T-helper 1 cell (primary cell): ENCODE measurements at regions not wholly inside any gene's neighbourhood (a gene's known extent, or its start where the extent isn't known, plus 50 kb on each side); places are given as distances from the start of the nearest gene placed in this dataset.
"Not testable (repeated sequence)": the region's sequence is repeated elsewhere in the genome, so short reads cannot be mapped to it uniquely, and the experiment has no call there.

Experiments
- DNase-seq, 5 donors: peaks; one replicate each; pipeline ENCODE4 v3.0.0-alpha.2; 2012 to 2020

DNA sequence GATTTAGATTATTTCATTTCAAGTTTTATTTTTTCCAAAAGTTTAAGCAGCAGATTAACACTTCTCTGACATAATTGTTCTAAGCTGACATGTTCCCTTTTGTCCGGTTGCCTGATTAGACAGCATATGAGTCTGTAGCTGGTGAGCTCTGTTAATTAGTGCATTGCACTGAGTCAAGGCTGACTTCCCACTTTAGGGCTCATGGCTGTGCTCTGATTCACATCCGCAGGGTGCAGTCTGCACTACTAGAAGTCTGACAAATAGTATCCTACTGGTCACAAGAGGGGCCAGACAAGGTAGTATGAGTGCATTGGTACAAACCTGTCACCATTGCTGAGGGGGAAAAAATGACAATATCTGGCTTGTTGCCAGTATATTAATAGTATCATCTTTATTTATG is 443.9 kb upstream of the ZNF804A start:
- DNase-seq, result no peak

GRCh38 chr2:184155791-184156190 is 442.5 kb upstream of the ZNF804A start:
- DNase-seq, result no peak

GRCh38 chr2:184157141-184157540 is 441.2 kb upstream of the ZNF804A start:
- no peak for DNase-seq

- no peak for DNase-seq
These were observed 435.9 kb upstream of the ZNF804A start for GRCh38 chr2:184162426-184162825.

GRCh38 chr2:184168823-184169222 is 429.5 kb upstream of the ZNF804A start:
- DNase-seq, result not testable (repeated sequence)

GRCh38 chr2:184169366-184169765 is 429.0 kb upstream of the ZNF804A start:
- DNase-seq, result no peak

GRCh38 chr2:184174493-184175104 is 423.7 kb upstream of the ZNF804A start:
- DNase-seq, result no peak

- DNase-seq, result no peak
These were observed 420.1 kb upstream of the ZNF804A start for GRCh38 chr2:184178229-184178628.

- DNase-seq, result no peak
These were observed 411.9 kb upstream of the ZNF804A start for GRCh38 chr2:184186436-184186835.

DNA sequence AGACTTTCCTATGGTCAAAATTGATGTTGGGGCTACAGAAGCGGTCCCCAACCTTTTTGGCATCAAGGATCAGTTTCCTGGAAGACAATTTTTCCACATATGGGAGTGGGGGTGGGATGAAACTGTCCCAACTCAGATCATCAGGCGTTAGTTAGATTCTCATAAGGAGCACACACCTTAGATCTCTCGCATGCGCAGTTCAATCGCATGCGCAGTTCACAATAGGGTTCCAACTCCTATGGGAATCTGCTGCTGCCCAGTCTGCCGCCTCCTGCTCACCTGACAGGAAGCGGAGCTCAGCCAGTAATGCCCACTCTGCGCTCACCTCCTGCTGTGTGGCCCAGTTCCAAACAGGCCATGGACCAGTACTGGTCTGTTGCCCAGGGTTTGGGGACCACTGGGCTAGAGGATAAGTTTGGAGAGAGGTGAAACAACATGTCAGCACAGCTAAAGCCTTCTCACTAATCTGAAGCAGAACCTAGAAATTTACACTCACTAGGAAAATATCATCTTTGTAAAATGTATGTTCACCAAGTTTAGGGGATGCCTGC is 410.8 kb upstream of the ZNF804A start:
- DNase-seq, result no peak

- no peak for DNase-seq
These were observed 407.6 kb upstream of the ZNF804A start for GRCh38 chr2:184190725-184191124.

DNA sequence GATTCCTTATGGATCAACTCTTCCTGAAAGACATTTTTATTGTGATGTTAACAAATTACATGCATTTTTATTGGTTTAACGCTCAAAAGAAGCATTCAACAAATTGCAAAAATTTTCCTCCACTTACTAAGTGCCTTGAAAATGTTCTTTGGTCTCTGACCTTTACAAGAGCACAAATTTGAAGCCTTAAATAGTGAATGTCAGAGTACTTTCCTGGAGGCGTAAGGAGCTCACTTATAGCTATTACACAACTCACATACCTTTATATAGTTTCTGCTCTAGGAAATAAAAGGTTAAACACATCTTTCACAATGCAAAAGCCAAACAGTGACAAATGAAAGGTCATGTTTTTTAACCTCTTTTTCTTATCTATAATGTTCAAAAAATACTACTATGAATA is 405.7 kb upstream of the ZNF804A start:
- no peak for DNase-seq

GRCh38 chr2:184197413-184197812 is 400.9 kb upstream of the ZNF804A start:
- no peak for DNase-seq

GRCh38 chr2:184198791-184199190 is 399.5 kb upstream of the ZNF804A start:
- not testable (repeated sequence) for DNase-seq

DNA sequence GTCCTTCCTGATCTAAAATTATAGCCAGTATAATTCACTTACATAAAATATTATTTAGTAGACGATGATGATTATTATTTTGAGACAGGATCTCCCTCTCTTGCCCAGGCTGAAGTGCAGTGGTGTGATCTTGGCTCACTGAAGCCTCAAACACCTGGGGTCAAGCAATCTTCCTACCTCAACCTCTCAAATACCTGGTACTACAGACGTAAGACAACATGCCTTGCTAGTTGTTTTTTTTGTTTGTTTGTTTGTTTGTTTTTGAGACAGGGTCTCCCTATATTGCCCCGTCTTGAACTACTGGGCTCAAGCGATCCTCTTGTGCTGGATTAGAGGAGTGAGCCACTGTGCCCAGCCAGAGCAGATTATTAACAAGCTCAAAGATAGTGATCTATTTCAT is 399.1 kb upstream of the ZNF804A start:
- DNase-seq, result no peak

GRCh38 chr2:184201246-184201645 is 397.1 kb upstream of the ZNF804A start:
- DNase-seq, result no peak

GRCh38 chr2:184203661-184204060 is 394.7 kb upstream of the ZNF804A start:
- no peak for DNase-seq

GRCh38 chr2:184205048-184205596 is 393.2 kb upstream of the ZNF804A start:
- DNase-seq, result no peak

DNA sequence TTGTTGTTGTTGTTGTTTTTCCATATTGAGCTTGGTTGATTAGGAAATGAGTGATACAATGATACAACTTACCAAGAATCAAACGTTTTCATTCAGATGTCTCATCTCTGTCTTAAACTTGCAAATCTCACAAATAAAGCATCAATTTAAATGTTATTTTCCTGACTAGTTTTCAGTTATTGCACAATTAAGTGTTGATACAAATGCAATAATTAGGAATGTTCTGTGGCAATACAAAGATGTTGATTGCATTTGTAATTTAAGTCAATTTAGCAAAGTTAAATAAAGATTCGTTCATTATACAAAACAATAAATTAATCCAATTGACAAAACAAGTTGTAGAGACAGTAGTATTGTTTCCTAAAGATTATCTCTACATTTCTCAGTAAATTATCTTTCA is 392.3 kb upstream of the ZNF804A start:
- DNase-seq, result no peak

DNA sequence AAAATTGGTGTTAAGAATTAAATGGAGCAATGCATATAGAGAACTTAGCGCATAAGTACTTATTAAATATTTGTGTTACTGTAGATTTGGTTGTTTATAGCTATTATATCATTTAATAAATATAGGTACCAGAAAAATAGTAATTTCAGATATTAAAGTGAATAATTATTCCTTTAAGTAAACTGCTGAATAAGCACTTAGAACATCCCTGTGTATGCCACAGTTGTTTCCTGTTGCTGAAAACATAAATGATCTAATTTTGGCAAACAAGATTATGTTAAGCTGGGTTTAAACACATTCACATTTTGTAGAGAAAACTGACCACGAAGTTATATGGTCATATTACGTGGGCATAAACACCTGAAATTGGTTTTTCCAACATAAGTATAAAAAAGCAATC is 388.0 kb upstream of the ZNF804A start:
- DNase-seq, result no peak

DNA sequence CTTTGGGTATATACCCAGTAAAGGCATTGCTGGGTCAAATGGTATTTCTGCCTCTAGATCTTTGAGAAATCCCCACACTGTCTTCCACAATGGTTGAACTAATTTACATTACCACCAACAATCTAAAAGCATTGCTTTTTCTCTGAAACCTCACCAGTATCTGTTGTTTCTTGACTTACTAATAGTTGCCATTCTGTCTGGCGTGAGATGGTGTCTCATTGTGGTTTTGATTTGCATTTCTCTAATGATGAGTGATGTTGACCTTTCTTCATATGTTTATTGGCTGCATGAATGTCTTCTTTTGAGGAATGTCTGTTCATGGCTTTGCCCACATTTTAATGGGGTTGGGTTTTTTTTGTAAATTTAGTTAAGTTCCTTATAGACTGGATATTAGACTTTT is 382.6 kb upstream of the ZNF804A start:
- DNase-seq, result no peak

DNA sequence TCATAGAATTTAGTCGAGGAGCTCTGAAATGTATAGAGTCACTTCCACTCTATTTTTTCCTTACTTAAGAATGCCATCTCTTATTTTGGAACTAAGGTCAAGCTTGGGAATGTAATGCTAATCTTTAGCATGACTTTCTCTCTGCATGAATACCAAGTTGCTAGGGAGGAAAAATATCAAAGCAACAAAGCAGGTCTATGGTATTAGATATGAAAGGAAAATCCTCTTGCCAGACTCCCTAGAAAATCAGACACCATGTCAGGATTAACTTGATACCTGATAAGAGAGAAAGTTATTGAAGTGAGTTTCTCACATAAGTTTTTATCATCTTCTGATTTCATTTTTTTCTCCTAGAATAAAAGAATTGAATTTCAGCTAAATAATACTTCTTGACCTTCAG is 341.7 kb upstream of the ZNF804A start:
- DNase-seq, result no peak

DNA sequence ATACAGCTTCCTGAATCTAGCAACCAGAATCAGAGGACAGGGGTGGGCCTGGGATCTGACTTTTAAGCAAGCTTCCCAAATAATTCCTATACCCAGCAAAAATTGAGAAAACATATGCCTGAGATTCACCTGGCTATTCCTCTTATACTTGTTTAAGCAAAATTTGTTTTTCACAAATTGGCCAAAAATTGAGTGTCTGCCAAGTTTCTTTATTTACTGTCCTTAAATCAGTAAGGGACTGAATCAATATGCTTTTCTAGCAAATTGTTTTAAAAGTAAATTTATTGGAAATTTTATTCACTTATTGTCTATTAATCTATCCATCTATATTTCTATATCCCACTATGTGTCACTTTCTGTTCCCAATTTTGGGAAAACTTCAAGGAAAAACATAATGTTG is 337.0 kb upstream of the ZNF804A start:
- no peak for DNase-seq

GRCh38 chr2:184261818-184262217 is 336.5 kb upstream of the ZNF804A start:
- no peak for DNase-seq
